Stimulated activated CD4-positive, alpha-beta T cell treated with anti-CD3 and anti-CD28 coated beads, Interleukin-1b, Interleukin-23, amount 100 ng/mL, for 4 hours (primary cell): ENCODE measurements at regions not wholly inside any gene's neighbourhood (a gene's known extent, or its start where the extent isn't known, plus 50 kb on each side); places are given as distances from the start of the nearest gene placed in this dataset.

ENCODE experiments used
- DNase-seq, 2 donors: peaks; one replicate each; pipeline ENCODE4 v3.0.0-alpha.2; 2020; ENCODE audit warnings: low read depth in 2 of 2

DNA sequence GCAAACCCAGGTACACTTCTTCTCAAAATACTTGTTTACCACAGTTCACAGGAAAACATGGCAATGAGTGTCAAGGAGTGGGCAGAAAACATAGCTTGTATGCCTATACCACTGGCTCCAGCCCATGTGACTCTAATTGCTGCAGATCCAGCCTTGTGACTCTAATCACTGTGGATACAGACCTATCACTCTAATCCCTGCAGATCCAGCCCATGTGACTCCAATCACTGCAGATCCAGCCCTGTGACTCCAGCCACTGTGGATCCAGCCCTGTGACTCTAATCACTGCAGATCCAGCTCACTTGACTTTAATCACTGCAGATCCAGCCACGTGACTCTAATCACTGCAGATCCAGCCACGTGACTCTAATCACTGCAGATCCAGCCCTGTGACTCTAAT, 366.3 kb upstream of the IRX4 start:
- no peak for DNase-seq

DNA sequence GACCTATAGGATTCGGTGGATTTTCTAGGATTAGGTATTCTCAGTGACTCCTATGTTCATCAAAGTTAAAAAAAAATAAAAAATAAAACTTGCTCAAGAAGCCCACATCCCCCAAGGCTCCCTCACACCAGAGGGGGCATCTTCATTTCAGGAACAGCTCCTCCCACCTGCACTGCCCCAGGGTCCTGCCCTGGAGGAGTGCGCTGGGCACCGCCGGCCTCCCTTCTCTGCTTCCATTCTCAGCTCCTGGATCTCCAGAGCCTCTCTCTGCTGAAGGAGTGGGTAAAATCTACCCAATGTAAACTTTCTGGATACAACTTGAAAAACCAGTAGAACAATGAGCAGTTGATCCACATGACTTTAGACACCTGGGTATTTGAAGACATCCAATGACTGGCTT, 359.8 kb upstream of the IRX4 start:
- no peak for DNase-seq

DNA sequence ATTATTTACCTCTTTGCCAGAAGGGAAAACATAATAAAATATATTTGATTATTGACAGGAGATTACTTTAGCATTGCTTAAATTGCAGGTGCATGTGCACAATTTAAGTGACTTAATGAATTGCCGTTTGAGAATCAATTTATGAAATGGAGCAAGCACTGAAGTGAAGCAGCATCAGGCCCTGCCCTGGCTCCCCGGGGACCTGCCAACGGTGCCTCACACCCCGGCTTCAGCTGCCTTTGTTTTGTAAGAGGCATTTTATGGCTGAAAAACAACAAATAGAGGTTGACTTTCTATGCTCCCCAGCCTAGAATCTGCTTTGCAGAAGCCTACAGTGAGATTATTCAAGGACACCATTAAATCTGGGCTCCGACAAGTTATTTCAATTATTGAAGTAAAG, 359.1 kb upstream of the IRX4 start:
- DNase-seq, result no peak

DNA sequence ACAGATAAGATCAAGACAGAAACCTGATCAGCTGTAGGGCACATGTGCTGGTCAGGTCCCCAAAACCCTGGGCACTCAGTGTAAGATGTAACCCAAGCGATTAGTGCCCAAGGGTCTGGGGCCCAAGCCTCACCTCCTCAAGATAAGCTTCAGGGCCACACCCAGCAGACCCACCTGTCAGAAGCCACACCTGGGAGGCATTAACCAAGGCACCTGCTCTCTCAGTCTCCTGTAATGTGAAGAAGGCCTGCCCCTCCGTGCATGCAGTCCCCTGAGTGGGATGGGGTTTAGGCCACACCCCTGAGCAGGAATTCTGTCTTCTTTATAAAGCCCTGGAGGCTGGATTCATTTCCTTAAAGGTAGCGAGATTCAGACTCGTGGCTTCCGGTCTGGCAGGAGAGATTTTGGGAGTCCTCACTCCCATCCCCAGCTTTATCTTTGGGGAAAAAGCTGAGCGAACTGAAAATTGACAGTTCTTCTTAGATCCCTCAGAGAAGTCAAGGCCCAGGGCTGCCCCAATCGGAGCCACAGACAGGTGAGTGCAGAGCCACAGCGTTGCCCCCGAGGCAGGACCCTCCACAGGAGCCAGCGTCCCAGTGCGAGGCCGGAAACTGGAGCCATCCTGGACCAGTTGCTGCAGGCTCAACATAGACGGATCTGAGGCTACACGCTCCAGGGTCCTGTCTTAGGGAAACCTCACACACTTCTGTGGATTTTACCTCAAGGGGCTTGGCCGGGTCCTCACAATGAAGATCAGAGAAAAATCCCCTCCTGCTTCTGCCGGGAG, 357.6 kb upstream of the IRX4 start:
- DNase-seq, result no peak

DNA sequence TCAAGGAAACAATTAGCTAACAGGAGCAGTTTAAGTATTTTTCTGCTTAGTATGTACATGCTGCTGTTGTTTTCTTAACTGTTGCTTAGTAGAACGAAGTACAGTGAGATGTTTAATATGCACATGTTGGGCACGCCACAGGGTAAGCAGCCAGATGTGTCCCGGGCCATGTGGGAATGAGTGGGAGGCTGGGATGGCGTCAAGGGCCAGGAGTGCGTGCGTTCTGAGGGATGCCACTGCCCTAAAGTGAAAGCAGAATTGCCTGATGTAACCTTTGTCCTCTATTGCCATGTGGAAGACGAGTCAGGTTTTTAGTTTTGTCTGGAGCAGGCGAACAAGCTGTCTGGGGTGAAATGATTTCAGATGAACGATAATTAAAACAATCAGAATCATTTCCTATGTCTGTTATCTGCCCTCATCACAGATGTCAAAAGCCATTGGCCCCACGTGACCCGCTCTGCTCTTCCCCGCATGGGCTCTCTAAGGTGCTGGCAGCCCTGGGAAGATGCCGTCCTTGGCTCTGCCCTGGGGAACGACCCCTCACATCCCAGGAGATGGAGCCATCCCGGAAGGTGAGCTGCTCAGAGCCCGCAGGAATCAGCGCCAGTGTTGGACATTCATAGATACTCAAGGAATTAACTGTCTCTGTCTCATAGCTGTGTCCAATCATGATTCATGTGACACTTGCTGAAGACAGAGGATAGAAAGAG, 356.6 kb upstream of the IRX4 start:
- no peak for DNase-seq

DNA sequence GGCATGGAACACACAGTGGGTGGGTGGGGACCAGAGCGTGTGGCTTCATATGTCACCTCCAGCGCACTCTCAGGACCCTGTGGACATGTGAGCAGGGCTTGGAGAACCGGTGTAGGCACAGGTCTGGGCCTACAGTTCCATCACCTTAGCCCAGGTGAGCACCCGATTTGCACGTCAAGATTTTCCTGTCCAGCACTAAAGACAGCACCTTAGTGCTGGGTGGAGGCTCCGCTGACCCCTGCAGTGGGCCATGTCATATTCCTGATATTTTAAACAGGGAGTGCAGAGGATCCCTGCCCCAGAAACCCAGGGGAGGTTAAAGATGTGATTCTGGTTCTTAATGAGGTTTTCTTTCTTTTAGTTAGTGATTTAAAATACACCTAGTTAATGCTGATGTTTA, 356.0 kb upstream of the IRX4 start:
- no peak for DNase-seq

DNA sequence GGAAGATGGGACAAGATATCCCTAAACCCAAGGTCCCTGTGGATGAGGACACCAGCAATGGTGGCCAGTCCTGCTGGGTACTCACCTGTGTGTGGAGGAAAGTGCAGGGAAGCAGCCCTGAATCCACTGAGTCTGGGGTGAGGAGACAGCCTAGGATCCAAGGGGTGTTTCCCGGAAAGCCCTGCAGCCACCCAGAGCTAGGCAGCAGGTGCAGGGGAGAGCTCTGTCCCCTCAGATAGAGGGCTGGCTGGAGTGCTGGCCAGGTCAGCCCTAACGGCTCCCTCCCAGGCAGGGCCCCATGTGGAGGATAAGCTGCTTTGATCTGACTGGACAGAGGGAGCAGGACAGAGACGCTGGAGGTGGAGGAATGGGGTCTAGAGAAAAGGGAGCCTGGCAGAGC, 344.7 kb upstream of the IRX4 start:
- DNase-seq, result no peak

DNA sequence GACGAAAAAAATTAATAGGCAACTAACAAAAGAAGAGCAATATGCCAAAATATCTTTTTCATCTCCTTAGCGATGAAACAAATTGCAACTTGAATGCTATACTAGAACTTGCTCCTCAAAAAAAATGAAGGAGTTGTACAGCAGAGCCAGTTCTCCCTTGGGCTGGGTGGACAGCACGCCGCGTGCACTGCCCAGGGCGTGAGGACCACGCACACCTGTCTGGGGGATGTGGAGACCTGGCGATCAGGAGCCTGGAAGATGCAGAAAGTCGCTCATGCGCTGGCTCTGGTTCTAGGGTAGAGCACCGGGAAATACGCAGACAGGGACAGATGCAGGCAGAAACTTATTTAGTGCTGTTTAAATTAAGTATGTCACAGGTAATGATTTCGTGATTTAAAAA, 342.0 kb upstream of the IRX4 start:
- DNase-seq, result no peak

DNA sequence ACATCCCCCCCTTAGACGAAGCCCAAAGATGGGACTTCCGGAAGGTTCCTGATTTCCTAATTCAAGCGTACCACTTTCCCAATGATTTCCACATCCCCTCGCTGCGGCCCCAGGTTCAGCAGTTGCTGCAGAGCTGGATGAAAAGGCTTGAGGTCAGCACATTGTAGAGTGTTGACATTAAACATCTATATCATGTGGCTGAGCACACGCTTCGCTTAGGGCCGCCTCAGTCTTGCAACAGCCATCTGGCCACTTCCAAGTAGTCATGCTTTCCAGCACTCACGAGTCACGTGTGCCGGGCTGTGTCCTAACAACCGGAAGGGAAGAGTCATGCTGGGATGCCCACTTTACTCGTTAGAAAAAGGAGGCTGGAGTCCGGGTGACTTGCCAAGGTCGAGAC, 340.6 kb upstream of the IRX4 start:
- no peak for DNase-seq

DNA sequence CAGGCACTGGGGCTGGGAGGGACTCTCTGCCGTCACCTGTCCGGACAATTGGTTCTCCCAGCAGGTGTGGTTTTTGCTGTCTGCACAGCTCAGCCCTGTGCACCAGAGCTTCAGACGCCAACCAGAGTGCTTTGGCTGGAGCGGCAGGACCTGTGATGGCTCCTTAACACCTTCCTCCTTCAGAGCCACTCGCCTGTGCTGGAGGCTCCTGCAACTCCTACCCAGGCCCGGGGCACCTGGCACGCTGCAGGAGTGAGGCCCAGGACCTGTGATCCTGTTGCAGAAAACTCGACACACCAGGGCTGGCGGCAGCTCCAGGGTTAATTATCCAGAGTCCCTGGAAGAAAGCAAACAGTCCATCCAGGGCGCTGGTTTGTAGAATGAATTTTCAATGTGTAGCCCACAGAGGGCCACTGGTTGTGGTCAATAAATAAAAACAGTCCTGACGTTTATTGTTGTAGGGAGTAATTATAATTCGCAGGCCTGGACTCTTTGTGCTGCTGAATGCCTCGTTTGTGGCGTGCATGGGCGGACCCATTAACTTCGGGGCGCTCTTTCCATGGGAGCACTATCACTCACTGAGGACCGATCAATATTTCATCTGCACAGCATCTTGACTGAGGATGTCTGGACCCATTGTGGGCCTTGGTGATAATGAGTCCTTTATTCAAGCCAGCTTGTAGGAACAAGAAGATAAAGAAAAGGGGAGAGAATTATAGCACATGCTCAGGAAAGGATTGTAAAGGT, 339.7 kb upstream of the IRX4 start:
- no peak for DNase-seq

DNA sequence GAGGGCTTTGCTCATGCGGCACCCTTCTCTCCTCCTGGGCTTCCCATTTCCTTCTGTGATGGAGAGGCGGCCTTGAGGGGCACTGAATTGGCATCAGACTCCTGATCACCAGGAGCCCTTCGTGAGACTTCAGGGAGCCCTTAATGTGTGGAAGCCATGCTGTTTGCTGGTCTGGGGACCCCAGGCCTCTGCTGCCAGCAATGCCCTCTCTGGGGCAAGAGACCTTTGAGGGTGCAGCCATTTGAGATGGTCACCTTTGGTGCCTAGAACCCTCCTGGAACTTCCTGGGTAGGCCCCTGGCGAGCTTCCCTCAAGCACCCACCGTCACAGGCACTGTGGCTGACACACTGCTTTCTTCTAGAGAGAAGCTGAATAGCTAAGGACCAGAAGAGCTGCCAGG, 338.7 kb upstream of the IRX4 start:
- no peak for DNase-seq

DNA sequence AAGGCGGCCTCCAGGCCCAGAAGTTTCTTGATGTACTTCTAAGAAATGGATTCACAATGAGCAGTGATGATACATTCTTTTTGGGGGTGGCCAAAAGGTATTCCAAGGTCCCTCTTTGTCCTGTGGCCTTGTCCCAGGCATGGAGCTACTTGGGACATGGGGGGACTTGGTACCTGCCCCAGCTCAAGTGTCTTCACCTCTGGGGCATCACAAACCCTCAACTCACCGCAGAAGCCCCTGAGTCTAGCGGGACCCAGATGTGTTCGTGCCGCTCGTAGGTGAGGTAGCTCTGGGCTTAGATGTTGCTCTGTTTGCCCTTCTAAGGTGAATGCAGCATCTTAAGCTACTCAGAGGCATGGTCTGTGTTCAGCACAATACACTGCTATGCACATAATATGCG, 338.0 kb upstream of the IRX4 start:
- no peak for DNase-seq

DNA sequence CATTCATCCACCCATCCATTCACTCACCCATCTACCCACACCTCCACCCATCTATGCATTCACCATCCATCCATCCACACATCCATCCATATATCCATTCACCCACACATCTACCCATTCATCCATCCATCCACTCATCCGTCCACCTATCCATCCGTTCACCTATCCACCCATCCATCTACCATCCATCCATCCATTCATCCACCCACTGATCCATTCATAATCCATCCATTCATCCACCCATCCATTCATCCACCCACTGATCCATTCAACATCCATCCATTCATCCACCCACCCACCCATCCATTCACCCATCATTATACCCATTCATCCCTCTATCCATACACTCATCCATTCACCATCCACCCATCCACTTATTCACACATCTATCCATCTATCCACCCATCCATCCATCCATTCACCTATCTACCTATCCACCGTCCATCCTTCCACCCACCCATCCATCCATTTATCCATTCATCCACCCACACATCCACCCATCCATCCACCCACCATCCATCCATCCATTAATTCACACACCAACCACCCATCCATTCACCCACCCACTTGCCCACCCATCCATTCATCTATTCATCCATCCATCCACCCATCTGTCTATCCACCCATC, 336.5 kb upstream of the IRX4 start:
- DNase-seq, result no peak

DNA sequence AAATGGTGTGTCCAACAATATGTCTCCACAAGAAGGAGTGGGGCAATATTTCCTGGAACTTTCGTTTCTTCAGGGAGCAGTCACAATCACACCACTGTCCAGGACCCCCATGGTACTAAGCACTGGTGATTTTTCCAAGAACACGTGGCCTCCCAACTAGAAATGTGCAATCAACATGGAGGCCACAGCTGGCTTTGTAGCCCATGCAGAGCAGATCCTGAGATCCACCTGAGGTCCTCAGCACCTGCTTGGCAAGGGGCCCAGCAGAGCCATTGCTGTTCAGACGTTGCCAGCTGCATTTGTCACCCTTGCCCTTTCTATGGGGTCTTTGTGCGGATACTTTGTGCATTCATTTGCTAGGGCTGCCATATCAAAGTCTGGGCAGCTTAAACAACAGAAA, 334.5 kb upstream of the IRX4 start:
- DNase-seq, result no peak

DNA sequence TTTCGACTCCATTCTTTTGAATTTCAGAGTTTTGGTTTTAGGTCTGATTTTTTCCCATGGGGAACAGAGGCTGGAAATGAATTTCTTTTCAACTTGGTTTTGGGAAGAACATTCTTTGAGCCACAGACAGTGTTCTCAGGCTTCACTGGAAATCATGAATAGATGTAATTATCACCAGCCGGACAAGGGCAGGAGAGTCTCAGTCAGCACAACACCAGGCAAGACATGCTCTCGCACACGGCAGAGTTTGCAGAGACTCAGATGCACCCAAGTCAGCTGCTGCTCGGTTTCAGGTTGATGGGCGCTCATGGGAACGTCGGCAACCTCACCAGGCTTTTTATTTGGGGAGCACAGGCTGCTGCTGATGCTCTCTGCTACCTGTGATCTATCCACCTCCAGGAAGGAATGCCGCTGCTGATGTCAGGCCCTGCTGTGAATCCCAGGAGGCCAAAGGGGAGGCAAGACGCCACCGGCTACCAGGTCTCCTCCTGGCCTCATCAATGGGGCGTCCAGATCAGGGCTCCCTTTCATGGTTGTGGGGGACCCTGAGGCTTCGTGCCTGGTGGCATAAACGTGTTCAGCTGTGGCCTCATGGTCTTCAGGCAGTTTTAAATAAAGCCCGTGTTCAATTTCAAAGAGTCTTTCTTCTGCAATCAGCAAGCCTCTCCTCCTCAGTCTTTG, 332.3 kb upstream of the IRX4 start:
- no peak for DNase-seq

DNA sequence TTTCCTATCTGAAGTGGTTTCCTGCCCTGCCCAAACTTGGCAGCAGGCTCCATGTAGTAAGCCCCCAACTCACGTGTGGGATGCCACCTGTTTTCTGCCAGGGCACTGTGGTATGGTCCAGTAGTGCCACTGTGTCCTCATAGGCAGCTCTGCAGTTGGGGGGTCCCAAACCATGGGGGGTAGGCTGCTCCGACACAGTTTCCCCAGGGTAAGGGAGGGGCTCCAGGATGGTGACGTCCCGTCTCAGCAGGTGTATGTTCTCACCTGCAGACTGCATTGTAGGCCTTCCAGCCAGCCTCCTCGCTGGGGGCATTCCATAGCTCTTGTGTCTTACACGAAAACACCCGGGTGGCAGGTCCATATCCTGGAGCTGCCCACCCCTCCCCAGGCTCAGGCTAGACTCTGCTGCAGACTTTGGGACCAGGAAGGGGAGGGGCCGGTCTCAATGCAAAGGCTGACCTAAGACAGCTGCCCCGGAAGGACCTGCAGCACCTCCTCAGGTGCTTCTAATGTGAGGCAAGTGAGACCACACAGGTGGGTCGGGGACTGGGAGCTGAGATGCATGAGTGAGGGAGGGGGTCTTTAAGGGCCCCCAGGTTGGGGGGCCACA, 330.5 kb upstream of the IRX4 start:
- DNase-seq, result no peak

DNA sequence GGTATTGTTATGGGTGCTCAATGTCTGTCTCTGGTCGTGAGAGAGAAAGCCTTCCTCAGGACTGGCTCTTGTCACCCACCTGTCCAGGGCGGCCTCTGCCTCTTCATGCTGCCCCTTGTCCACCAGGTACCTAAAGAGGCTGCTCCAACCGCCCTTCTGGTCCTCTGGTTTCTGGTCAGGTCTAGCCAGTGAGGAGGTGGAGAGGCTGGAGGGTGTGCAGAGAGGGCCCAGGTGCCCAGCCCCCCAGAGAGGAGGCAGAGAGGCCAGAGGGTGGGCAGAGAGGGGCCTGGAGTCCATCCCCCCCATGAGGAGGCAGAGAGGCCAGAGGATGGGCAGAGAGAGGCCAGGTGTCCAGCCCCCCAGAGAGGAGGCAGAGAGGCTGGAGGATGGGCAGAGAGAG, 329.8 kb upstream of the IRX4 start:
- no peak for DNase-seq

DNA sequence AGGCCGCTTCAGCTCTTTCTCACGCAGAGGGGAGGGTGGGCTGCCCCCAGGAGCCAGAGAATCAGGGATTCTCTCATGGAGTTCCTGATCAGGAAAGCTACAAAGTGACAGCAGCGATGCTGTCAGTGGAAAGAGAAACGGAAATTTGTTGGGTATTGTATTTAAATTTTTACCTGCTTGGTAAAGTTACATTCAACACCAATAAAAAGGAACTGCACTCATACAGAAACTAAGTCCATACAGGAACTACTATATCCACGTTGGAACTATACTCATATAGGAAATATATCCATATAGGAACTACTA, 325.5 kb upstream of the IRX4 start:
- no peak for DNase-seq

DNA sequence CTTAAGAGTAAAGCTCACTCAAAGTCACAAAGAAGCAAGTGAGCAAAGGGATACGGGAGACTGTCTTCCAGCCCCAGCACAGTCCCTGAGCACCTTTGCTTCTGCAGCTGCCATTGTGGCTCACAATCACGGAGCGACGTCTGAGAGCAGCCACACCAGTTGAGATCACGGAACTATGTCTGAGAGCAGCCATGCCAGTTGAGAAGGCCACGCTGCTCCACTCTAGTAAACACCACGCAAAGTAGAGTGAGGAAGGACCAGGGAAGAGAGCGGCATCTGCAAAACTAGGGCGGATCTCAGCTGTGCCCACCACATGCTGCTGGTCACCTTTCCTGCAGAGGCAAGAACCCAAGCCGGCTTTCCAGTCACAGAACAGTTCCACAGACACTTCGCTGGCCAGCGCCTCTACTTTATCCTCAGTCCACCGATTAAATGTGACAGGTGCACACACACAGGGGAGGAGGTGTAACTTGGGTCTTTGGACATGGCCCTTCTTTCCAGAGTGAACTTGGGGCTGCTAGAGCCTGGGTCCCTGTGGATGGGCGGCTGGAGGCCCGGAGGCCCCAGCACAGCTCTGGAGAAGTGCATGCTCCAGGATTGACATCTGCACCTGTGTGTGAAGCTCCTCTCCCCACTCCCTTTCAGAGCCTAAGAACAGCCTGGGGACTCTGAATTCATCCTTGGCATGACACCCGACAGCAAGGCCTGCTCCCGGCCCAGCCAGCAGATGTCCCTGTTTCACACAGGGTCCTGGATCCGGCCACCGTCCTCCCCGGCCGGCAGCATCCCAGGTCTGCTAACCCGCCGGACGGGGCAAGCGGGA, 324.9 kb upstream of the IRX4 start:
- DNase-seq, result no peak

DNA sequence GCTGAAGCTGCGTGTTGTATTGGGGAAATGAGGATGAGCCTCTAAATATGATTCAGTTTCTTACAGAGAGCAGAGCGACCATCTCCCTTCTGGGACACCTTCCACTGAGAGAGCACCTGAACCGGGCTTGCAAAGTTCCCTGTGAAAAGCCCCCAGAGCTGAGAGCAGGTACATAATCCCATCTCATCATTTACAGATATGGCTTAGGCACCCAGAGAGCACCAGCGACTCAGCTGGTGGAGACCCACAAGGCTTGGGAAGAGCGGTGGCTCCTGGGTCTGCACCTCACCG, 324.3 kb upstream of the IRX4 start:
- DNase-seq, result no peak
